AG08396 (cell line): ENCODE measurements at regions not wholly inside any gene's neighbourhood (a gene's known extent, or its start where the extent isn't known, plus 50 kb on each side); places are given as distances from the start of the nearest gene placed in this dataset.
"Not testable (repeated sequence)": the region's sequence is repeated elsewhere in the genome, so short reads cannot be mapped to it uniquely, and the experiment has no call there.

Source experiments
- DNase-seq: peaks from one replicate; pipeline ENCODE4 v3.0.0; 2012; ENCODE audit warnings: low spot score, mixed read lengths

DNA sequence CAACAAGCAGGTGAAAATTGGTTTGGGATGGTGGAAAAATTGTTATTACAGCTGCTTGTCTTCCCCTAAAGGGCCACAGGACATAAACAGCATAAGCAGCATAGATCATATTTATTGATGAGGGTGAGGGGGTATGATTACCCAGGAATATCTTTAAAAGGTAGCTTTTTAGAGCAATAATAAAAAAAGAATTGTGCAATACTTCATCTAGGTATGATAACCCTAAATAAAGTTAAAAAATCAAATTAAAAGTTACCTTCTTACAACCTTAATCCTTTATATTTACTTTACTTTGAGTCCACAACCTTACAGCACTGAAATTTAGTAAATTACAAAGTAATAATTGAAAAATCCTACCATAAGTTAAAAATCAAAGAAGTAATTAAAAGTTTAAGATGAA is 653.3 kb upstream of the RGS18 start:
- no peak for DNase-seq

DNA sequence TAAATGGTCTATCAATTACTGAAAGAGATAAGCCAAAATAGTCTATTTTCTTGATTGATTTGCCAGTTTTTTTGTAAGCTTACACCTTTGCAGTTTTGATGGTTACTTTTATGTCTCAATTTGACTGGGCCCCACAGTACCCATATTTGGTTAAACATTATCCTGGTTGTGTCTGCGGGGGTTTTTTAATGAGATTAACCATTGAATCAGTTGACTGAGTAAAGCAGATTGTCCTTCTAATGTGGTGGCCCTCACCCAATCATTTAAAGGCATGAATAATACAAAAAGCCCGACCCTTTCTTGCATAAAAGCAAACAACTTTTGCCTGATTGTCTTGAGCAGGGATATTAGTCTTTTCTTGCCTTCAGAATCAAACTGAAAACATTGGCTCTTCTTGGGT is 650.0 kb upstream of the RGS18 start:
- DNase-seq = no peak

DNA sequence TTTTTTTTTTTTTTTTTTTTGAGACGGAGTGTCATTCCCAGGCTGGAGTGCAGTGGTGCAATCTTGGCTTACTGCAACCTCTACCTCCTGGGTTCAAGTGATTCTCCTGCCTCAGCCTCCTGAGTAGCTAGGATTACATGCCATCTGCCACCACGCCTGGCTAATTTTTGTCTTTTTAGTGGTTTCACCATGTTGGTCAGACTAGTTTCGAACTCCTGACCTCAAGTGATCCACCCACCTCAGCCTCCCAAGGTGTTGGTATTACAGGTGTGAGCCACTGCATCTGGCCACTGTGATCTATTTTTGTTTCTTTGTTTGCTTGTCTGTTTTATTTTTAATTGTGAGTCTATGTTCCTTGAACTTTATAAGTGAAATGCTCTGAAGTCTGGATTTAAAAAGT is 646.8 kb upstream of the RGS18 start:
- not testable (repeated sequence) for DNase-seq

DNA sequence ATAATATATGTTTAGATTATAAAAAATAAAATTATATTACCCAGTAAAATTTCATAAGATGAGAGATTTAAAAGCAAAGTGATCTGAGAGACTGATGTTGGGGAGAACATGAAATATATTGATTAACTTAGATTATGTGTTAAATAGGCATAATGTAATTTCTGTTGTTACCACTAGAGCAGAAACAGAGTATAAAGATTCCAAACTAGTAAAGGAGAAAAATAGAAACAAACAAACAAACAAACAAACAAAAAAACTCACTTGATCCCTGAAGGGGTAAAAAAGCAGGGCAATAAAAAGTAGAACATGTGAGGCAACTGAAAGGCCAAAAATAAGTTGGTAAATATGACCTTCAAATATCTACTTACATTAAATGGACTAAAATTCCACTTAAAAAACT is 640.4 kb upstream of the RGS18 start:
- no peak for DNase-seq

DNA sequence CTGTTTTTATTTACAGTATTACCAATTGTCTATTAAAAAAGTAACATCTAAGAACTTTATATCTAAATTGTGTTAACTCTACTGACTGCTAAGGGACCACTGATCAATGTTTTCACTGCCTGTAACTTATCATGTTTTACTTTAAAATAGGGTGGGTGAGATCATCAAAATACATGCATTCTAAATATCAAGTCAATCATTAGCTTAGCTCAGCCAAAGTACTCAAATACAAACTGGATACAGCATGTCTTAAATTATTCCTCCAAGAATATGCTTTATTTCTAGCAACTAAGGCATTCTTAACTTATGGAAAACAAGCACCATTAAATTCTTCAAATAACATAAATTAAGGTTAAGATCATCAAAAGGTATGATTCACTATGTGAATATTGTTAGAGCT is 638.7 kb upstream of the RGS18 start:
- no peak for DNase-seq

DNA sequence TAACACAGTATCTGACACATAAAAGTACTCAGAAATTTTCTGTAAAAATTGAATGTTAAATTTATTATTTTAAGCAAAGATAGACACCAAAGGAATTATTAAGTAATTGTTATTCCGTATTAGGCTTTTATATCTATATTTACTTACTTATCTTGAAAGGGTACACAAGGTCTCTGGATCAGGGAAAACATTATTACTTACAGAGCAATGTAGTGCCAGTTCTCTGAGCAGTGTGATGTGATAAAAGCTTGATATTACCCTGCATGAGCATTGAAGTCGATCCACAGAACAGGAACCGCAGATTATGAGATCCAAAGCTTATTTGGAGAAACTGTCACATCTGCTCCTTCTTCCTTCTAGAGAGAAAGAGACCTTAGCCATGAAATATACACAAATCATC is 637.9 kb upstream of the RGS18 start:
- DNase-seq = no peak

DNA sequence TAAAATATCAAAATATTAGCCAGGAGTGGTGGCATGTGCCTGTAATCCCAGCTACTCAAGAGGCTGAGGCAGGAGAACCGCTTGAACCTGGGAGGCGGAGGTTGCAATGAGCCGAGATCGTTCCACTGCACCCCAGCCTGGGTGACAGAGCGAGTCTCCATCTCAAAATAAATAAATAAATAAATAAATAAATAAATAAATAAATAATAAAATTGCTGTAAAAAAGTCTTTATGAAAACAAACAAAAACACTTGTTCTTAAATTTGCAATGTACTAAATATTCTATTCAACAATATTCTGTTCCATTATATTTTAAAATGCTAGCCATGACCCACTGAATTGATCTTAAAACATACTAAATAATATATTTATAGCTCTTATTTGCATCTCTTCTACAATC is 632.3 kb upstream of the RGS18 start:
- DNase-seq = not testable (repeated sequence)

DNA sequence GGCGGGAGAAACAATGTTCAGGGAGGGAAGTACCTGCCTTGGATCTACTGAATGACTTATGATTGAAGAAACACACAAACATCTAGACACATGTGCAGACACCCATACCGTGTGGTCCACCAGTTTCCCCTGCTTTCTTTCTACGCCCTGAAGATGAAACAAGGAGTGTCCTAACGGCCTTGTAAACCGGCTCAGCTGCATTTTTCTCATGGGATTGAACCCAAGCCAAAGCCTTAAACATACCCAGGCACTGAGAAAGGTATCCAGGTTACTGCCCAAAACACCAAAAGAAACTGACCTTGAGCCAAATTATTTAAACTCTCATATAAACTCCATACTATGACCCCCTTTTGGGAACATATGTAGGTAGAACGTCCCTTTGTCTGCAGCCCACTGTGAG is 630.0 kb upstream of the RGS18 start:
- no peak for DNase-seq

DNA sequence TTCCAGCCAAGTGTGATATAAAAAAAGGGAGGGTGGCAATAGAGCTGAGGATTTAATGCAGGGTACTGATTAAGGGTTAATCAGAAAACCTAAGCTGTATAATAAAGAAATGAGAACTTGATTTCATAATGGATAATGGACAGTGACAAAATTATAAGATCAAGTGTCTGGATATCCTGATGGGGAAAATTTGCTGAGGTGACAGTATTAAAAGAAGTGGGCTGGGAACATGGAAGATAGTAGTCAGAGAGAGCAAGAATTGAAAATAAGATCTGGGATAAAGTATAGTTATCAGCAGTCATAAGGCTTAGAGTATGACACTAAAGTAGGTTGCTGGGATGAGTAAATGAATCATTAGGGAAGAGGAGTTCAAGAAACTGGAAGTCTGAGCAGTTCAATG is 627.3 kb upstream of the RGS18 start:
- DNase-seq = no peak

DNA sequence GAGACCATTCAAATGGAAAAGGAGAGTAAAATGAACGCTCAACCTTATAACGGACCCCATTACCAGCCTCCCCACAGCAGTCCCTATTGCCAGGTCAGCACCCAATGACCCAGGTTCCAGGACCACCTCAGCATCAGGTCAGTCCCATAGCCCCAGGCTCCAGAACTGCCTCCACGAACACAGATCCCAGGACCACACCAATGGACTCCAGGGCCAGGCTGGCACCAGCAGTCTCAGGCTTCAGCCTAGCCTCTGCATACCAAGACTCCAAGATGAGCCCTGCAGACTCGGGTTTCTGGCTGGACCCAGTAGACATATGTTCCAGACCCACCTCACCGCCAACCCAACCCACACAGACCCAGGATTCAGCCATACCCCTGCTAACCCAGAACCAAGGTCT is 625.0 kb upstream of the RGS18 start:
- no peak for DNase-seq

DNA sequence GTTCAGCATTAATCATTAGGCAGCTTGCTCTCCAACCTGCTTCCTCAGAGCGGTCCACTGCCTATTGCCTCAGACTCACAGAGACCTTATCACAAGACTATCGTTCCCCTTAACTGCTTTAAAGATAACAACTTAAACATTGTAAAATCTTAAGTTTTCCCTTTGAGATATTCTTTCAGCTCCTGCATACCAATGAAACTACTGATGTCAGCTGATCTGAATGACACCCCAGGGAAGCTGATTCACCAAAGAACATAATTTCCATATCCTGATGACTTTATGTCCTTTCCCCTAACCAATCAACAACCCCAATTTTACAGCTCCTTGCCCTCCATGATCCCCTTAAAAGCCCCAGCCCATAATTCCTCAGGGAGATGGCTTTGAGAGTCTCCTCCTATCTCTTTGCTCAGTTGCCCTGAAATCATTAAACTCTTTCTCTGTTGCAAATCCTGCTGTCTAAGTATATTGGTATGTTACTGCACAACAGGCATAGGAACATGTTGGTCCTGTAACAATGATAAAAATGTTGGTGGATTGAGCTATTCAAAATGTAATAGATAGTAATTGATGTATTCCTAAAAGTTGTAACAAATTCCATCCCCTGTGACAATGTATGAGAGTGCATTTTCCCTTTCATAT is 621.4 kb upstream of the RGS18 start:
- DNase-seq = no peak

DNA sequence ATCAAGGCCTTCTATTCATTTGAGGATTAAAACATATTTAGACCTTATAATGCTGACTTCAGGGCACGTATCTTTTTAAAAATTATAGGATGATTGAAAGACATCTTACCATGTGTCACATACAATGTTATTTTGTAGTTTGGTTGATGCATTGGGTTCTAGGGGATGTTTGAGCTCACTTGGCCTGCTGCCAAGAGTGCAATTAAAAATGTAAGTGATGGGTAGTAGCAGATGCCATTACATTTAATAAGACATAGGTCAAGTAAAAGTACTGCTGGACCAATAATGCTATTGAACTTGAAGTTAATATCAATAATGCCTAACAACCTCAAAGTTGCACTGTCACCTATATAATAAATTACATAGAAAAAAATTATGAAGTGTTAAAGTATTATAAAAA is 616.5 kb upstream of the RGS18 start:
- DNase-seq = no peak

DNA sequence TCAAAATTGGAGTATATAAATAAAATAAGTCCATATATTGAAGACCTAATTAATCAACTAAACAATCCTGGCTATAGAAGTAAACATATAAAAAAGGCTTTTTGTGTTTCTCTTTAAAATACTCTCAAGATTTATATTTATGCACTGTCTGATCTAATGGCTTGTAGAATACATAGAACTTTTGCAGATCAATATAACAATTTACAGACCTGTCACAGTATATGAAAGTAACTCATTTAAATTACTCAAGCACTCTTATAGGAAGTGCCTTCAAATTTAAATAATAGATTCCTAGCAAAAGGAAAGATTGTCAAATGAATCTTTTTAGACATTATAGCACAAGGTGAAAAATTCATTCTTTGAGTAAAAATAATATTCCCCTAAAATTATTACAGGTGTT is 615.8 kb upstream of the RGS18 start:
- no peak for DNase-seq

DNA sequence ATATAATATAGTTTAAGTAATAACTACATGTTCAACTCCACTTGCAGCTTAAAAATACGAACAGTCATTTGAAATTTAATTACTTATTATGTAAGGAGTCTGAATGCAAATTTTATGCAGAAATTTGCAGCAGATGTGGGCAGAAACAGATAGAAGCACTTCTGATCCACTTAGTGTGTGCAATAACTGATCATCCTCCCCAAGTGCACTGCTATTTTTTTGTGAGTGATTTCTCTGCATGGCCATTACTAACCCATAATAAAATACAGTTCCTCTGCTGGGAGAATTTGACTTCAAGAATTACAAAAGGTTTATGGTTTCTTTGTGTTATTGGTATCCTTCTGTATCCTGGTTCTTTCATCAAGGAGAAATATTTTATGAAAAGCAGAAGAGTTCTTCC is 611.5 kb upstream of the RGS18 start:
- no peak for DNase-seq

DNA sequence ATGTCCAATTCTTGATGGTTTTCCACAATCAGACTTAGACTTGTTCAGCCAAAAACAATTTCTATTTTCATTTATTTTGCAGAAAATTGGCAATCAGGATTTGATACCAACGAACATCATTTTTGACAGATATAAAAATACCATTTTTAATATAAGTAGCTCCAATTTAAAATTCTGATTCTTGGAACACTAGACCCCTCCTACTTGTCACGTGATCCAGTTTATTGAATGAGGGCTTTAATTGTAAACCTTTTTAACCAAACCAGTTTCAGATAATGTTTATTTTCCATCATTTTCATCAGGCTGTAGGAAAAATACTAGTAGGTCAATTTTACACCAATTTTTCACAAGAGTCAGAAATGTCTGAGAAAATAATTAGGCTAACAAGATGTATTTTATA is 607.2 kb upstream of the RGS18 start:
- no peak for DNase-seq

DNA sequence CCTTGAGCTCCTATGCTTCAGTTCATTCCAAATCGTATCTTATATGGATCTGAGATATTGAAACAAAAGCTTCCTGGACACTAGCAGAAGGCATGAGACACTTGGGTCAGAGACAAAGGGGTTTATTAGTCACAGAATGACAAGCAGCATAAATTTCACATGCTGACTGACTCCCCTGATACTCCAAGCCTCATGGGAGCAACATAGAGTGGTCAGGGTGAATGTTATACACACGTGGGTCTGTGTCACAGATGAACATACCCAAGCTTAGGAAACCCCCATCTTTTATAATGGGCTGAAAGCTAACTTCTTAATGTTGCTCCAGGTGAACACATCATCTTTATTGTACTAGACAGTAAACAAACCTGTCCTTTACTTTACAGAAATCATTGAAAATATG is 599.9 kb upstream of the RGS18 start:
- no peak for DNase-seq

DNA sequence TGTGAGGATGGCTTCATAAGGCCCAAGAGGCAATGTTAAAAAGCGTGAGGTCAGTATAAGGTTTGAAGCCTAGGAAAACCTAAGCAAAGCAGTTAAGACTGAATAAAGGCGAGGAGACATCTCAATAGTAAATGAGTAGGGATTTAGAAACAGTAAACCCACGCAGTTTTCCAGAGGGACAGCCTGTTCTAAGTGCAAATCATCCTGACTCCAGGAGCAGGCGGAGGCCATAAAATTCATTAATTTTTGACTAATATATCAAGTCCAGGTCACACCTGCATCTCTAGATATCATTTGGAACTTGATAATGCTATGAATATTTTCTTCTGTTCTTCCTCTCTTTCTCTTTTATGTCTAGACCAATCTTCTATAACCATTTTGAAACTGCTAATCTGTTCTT is 597.0 kb upstream of the RGS18 start:
- DNase-seq = no peak

DNA sequence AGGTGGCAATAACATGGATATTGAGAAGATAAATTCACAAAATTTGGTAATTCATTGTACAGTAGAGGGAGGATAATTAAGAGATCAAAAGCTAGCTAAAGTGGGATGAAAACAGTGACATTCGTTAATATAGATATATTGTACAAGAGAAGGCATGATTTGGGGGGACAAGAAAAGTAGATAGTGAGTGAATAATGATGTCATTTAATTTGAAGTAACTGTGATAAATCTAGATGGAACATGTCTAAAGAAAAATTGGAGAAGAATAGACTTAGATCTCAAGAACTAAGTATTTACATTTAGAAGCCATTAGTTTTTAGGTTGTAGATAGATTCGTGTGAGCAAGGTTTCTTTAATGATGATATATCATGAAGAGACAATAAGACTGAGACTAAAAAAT is 594.0 kb upstream of the RGS18 start:
- DNase-seq = no peak

DNA sequence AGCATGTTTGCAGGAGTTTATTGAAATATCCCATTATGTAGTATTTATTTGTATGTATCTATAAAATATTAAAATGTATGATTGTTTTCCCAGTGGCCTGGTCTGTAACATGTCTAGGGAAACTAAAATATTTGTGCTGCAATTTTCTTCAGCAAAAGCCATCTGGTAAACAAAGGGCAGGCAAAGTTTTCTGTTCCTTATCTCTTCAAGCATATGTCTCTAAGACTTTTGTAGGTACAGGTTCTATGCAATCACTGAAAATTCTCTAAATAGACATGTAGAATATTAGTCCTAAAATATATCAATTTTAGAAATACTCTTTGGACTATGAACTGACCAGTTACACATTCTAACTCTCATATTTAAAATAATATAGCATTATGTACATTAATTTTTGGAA is 585.8 kb upstream of the RGS18 start:
- DNase-seq = no peak

DNA sequence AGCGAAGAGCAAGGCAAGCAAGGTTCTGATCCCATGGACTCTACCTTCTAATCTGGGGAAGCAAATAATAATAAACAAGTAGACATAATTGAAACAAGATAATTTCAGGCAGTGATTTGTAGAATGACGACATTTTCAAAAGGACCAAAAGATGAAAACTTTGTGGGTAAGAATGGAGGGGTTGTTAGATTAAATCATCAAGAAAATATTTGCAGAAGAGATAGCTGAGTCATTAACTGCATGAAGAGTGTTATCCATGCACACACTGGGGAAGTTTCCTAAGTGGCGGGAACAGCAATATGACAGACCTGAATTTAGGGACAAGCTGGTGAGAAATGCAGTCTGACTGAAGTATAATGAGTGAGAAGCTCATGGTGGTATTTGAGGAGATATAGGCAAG is 583.1 kb upstream of the RGS18 start:
- no peak for DNase-seq

DNA sequence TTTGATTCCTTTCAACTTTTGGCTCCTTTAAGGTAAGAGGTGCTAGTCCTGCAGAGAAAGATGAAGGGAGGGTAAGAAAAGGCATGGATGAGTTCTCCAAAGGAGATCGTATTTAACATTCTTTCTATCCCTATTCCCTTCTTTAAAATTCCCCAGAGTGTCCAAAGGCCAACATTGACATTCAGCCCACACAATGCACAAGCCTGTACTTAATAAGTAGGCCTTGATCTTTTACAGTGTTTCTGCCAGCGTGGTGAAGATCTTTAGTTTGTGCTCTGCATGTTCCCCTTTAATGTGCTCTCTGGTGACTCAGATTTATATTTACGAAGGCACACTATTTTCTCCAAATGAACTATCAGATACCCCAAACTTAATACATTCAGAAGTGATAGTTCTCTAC is 582.5 kb upstream of the RGS18 start:
- DNase-seq = no peak

DNA sequence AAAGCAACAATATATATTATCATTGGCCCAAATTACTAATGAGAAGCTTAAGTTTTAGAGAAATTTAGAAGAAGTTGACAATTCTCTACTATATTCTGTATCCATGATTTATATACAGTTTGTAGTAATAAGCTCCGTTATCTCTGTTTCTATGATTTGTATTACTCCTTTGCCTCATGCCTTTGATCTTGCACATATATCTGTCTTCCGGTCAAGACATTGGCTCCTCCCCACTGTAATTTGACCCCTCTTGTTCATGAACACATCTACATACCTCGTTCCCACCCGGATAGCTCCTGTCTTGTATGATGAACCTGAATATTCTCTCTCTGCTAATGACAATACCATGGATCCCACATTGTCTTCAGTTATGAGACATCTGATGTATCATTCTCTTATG is 581.0 kb upstream of the RGS18 start:
- no peak for DNase-seq

DNA sequence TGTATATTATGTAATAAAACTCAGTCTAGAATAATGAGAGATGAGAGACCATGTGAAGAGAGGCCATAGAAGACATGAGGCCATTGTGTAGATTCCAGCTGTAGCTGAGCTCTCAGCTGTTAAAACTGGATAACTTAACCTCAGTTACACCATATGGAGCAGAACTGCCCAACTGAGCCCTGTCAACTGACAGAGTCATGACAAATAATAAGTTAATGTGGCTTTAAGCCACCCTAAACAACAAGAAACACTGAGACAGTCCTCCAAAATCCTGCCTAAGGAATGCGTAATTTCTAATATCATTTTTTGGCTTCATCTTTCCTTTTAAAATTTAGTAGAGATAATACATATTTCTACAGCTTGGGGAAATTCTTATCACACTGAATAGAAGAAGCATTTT is 580.0 kb upstream of the RGS18 start:
- DNase-seq = no peak

DNA sequence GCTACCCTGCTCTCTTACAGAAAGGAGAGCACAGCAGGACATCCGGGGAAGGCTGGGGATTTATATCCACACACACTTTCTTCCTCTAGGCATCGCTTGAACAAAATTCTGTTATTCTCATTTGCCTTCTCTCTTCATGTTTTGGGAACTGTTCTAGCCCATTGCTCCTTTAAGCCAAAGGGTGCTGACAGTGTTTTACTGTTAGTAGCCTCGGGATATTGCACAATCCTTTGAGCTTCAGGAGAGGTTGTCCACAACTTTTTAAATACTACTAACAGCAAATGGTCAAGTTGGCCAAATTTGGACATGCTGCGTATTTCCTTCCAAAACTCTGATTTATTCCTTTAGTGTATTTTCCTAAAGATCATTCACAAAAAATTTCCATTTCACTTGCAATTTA is 579.2 kb upstream of the RGS18 start:
- no peak for DNase-seq

DNA sequence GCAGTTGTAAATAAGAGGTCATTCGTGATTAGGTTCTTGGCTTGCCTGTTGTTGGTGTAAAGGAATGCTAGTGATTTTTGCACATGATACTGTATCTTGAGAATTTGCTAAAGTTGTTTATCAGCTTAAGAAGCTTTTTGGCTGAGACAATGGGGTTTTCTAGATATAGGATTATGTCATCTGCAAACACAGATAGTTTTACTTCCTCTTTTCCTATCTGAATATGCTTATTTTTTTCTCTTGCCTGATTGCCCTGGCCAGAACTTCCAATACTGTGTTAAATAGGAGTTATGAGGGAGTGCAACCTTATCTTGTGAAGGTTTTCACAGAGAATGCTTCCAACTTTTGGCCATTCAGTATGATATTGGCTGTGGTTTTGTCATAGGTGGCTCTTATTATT is 576.1 kb upstream of the RGS18 start:
- no peak for DNase-seq
